H1 (cell line): ENCODE measurements at regions not wholly inside any gene's neighbourhood (a gene's known extent, or its start where the extent isn't known, plus 50 kb on each side); places are given as distances from the start of the nearest gene placed in this dataset.

Experiments used
- CTCF ChIA-PET: fragments of 300-600 bp; sonication (Branson Sonifier 250); formaldehyde crosslinking; loops from one replicate; lab custom pipeline; 2021; ENCODE audit not compliant: partially characterized antibody; lab: Charles Lee
- POLR2A ChIA-PET: fragments of 300-600 bp; sonication (Branson Sonifier 250); formaldehyde crosslinking; loops from one replicate; lab custom pipeline; 2021; ENCODE audit warnings: inconsistent platforms; ENCODE audit not compliant: partially characterized antibody; lab: Charles Lee
- DNase-seq, 2 experiments: peaks; one replicate each; pipeline versions ENCODE4 v3.0.0 to v3.0.0-alpha.2; 2010 to 2022; ENCODE audit warnings: low spot score in 2 of 2, low read depth in 1 of 2, mixed read lengths in 1 of 2
- FAIRE-seq: peaks from 2 replicates; lab custom pipeline; 2011; peaks lifted over from hg19 to GRCh38; lab: Jason Lieb, UNC
- H2AFZ ChIP-seq: 2 replicates; pipeline ENCODE4 v1.8.1; 2012; ENCODE audit warnings: low read length, inconsistent platforms
- H2AK5ac ChIP-seq: 2 replicates; pipeline ENCODE4 v1.6.1; 2013; ENCODE audit warnings: low read depth, low read length
- H2BK120ac ChIP-seq: replicated peaks from 2 replicates; pipeline ENCODE3; 2013; ENCODE audit warnings: low read depth, low read length, inconsistent platforms
- H2BK12ac ChIP-seq: 2 replicates; pipeline ENCODE4 v1.6.1; 2013; ENCODE audit warnings: low read depth, low read length
- H2BK15ac ChIP-seq: 2 replicates; pipeline ENCODE4 v1.6.1; 2013; ENCODE audit warnings: low read length
- H2BK20ac ChIP-seq: 2 replicates; pipeline ENCODE4 v1.6.1; 2013; ENCODE audit warnings: low read length
- H2BK5ac ChIP-seq: 2 replicates; pipeline ENCODE4 v1.6.1; 2013; ENCODE audit warnings: low read depth, low read length
- H3K14ac ChIP-seq: 2 replicates; pipeline ENCODE4 v1.6.1; 2013; ENCODE audit warnings: inconsistent platforms; ENCODE audit not compliant: insufficient read length
- H3K18ac ChIP-seq: 2 replicates; pipeline ENCODE4 v1.6.1; 2013; ENCODE audit warnings: low read length; ENCODE audit errors: extremely low read depth
- H3K23ac ChIP-seq: 2 replicates; pipeline ENCODE4 v1.6.1; 2013; ENCODE audit warnings: inconsistent platforms; ENCODE audit not compliant: insufficient read length
- H3K23me2 ChIP-seq: 2 replicates; pipeline ENCODE4 v1.6.1; 2013; ENCODE audit warnings: low read depth, low read length
- H3K27ac ChIP-seq: 2 replicates; pipeline ENCODE4 v1.6.1; 2011; ENCODE audit warnings: low read depth, low read length, inconsistent platforms
- H3K27me3 ChIP-seq, 4 experiments: replicated peaks in 1 of 4; 1 replicate in 1 of 4; 2 replicates in 3 of 4; pipeline versions ENCODE4 v1.6.1 to v1.8.1; 2011 to 2013; ENCODE audit warnings: low read length in 3 of 4, mild to moderate bottlenecking in 3 of 4, inconsistent platforms in 2 of 4, mixed read lengths in 2 of 4, moderate library complexity in 1 of 4; ENCODE audit not compliant: control insufficient read depth in 3 of 4, insufficient read depth in 3 of 4; ENCODE audit errors: extremely low read depth in 1 of 4
- H3K36me3 ChIP-seq, 4 experiments: 2 replicates each; pipeline versions ENCODE4 v1.6.1 to v1.8.1; 2011 to 2013; ENCODE audit warnings: mild to moderate bottlenecking in 4 of 4, low read length in 3 of 4, moderate library complexity in 2 of 4, control low read depth in 1 of 4, inconsistent platforms in 1 of 4; ENCODE audit not compliant: insufficient read depth in 4 of 4, control insufficient read depth in 2 of 4
- H3K4ac ChIP-seq: replicated peaks from 2 replicates; pipeline ENCODE3; 2013; ENCODE audit warnings: low read length, low read depth, mixed read lengths, inconsistent platforms; ENCODE audit not compliant: insufficient read length
- H3K4me1 ChIP-seq, 4 experiments: replicated peaks in 1 of 4; 1 replicate in 1 of 4; 2 replicates in 3 of 4; pipeline versions ENCODE4 v1.6.1 to v1.8.1; 2011 to 2013; ENCODE audit warnings: low read length in 3 of 4, inconsistent platforms in 2 of 4, mixed read lengths in 1 of 4; ENCODE audit not compliant: insufficient read depth in 4 of 4, control insufficient read depth in 3 of 4
- H3K4me2 ChIP-seq, 2 experiments: 2 replicates each; pipeline versions ENCODE4 v1.6.1 to v1.8.1; 2011 to 2013; ENCODE audit warnings: low read depth in 2 of 2, low read length in 2 of 2, control low read depth in 1 of 2, inconsistent platforms in 1 of 2, mild to moderate bottlenecking in 1 of 2; ENCODE audit not compliant: insufficient read depth in 1 of 2
- H3K4me3 ChIP-seq, 4 experiments: fragments of 200-600, 300-600 bp in 1 of 4; sonication (generic), shearing (Covaris generic), sonication (Bioruptor Twin) in 1 of 4; 2 replicates each; pipeline versions ENCODE4 v1.5.1 to v1.8.1; 2011 to 2016; ENCODE audit warnings: low read length in 4 of 4, low read depth in 3 of 4, control low read depth in 2 of 4, inconsistent platforms in 2 of 4, mild to moderate bottlenecking in 2 of 4, mixed read lengths in 1 of 4, moderate library complexity in 1 of 4; ENCODE audit not compliant: insufficient read depth in 2 of 4; ENCODE audit errors: extremely low read depth in 1 of 4
- H3K56ac ChIP-seq: replicated peaks from 2 replicates; pipeline ENCODE3; 2013; ENCODE audit warnings: low read depth, mild to moderate bottlenecking, mixed read lengths, low read length, inconsistent platforms; ENCODE audit not compliant: insufficient read length
- H3K79me1 ChIP-seq: 2 replicates; pipeline ENCODE4 v1.6.1; 2013; ENCODE audit warnings: low read depth, low read length, control low read depth
- H3K79me2 ChIP-seq, 2 experiments: 2 replicates each; pipeline versions ENCODE4 v1.6.1 to v1.8.1; 2012 to 2013; ENCODE audit warnings: low read length in 2 of 2, mild to moderate bottlenecking in 2 of 2, inconsistent platforms in 1 of 2; ENCODE audit not compliant: insufficient read depth in 2 of 2, control insufficient read depth in 1 of 2
- H3K9ac ChIP-seq, 4 experiments: replicated peaks in 1 of 4; 1 replicate in 1 of 4; 2 replicates in 3 of 4; pipeline versions ENCODE4 v1.6.1 to v1.8.1; 2011 to 2013; ENCODE audit warnings: low read depth in 3 of 4, low read length in 3 of 4, control low read depth in 2 of 4, mild to moderate bottlenecking in 2 of 4, moderate library complexity in 2 of 4, inconsistent platforms in 1 of 4; ENCODE audit errors: extremely low read depth in 1 of 4
- H3K9me3 ChIP-seq, 2 experiments: 2 replicates each; pipeline versions ENCODE4 v1.6.1 to v1.8.1; 2012 to 2013; ENCODE audit warnings: mild to moderate bottlenecking in 2 of 2, moderate library complexity in 2 of 2, control low read depth in 1 of 2, inconsistent platforms in 1 of 2, low read depth in 1 of 2, low read length in 1 of 2, mixed read lengths in 1 of 2; ENCODE audit not compliant: insufficient read depth in 2 of 2
- H4K20me1 ChIP-seq, 2 experiments: replicated peaks in 1 of 2; 2 replicates each; pipeline versions ENCODE3 to v1.8.1; 2011 to 2013; ENCODE audit warnings: inconsistent platforms in 2 of 2, low read length in 2 of 2, mild to moderate bottlenecking in 1 of 2; ENCODE audit not compliant: insufficient read depth in 2 of 2, control insufficient read depth in 1 of 2
- H4K5ac ChIP-seq: 2 replicates; pipeline ENCODE4 v1.6.1; 2013; ENCODE audit warnings: low read length, low read depth, mixed read lengths, inconsistent platforms; ENCODE audit not compliant: insufficient read length
- H4K8ac ChIP-seq: 2 replicates; pipeline ENCODE4 v1.8.0; 2013; ENCODE audit warnings: mild to moderate bottlenecking, moderate library complexity, low read length, inconsistent platforms; ENCODE audit not compliant: insufficient read depth; ENCODE audit errors: extremely low read depth
- H4K91ac ChIP-seq: replicated peaks from 2 replicates; pipeline ENCODE3; 2013; ENCODE audit warnings: low read length, mixed read lengths, inconsistent platforms; ENCODE audit not compliant: insufficient read length
- CEBPB ChIP-seq: IDR thresholded peaks from 2 replicates; pipeline ENCODE4 v1.6.1; 2012; ENCODE audit warnings: low read depth, low read length
- CHD2 ChIP-seq: IDR thresholded peaks from 2 replicates; pipeline ENCODE4 v1.6.1; 2012; ENCODE audit warnings: low read length, improper control_type of control experiment
- EGR1 ChIP-seq: IDR thresholded peaks from 2 replicates; pipeline ENCODE4 v1.6.1; 2011; ENCODE audit warnings: low read depth, low read length, borderline replicate concordance
- JUND ChIP-seq: IDR thresholded peaks from 2 replicates; pipeline ENCODE4 v1.6.1; 2011; ENCODE audit warnings: mild to moderate bottlenecking, improper control_type of control experiment, low read length
- PHF8 ChIP-seq: fragments of 200-600 bp; sonication (generic); conservative IDR thresholded peaks from 2 replicates; pipeline ENCODE4 v1.7.1; 2012; ENCODE audit warnings: low read depth, mild to moderate bottlenecking, inconsistent platforms, low read length, moderate library complexity
- POLR2A ChIP-seq, 2 experiments: IDR thresholded peaks; 1 replicate in 1 of 2; 2 replicates in 1 of 2; pipeline ENCODE4 v1.6.1; 2011; ENCODE audit warnings: low read depth in 2 of 2, low read length in 2 of 2, mild to moderate bottlenecking in 2 of 2; ENCODE audit errors: control extremely low read depth in 1 of 2
- SIX5 ChIP-seq: IDR thresholded peaks from 2 replicates; pipeline ENCODE4 v1.6.1; 2011; ENCODE audit warnings: mild to moderate bottlenecking, low read depth, low read length
- SP4 ChIP-seq: IDR thresholded peaks from 2 replicates; pipeline ENCODE4 v1.6.1; 2012; ENCODE audit warnings: low read length, inconsistent platforms
- SRF ChIP-seq: IDR thresholded peaks from 2 replicates; pipeline ENCODE4 v1.6.1; 2011; ENCODE audit warnings: mild to moderate bottlenecking, low read depth, low read length, moderate library complexity
- TCF12 ChIP-seq: IDR thresholded peaks from 2 replicates; pipeline ENCODE4 v1.6.1; 2011; ENCODE audit warnings: low read depth, mild to moderate bottlenecking, low read length
- TEAD4 ChIP-seq: IDR thresholded peaks from 2 replicates; pipeline ENCODE4 v1.6.1; 2012; ENCODE audit warnings: low read depth, low read length, inconsistent platforms, mixed read lengths
- ZNF274 ChIP-seq: IDR thresholded peaks from 2 replicates; pipeline ENCODE4 v1.7.0; 2012; ENCODE audit warnings: low read length, borderline replicate concordance; ENCODE audit errors: extremely low read depth
- WGBS, 2 experiments: shearing (Covaris generic) in 1 of 2; methylation state at CpG; one replicate each; pipeline versions ENCODE4 v1.1.6 to v1.1.7; 2013 to 2015; ENCODE audit warnings: low lambda C conversion rate in 2 of 2, mixed read lengths in 2 of 2, inconsistent platforms in 1 of 2, low coverage in 1 of 2, missing lambda C conversion rate in 1 of 2; ENCODE audit not compliant: insufficient replicate concordance in 2 of 2, insufficient coverage in 1 of 2, insufficient read length in 1 of 2; ENCODE audit errors: extremely low coverage in 1 of 2, missing lambda C conversion rate in 1 of 2; 5-methylcytosine and 5-hydroxymethylcytosine counted together
- TF ChIP-seq, protein P1 (sequence below): IDR thresholded peaks from 2 replicates; pipeline ENCODE4 v1.6.1; 2012; ENCODE audit warnings: inconsistent platforms

DNA sequence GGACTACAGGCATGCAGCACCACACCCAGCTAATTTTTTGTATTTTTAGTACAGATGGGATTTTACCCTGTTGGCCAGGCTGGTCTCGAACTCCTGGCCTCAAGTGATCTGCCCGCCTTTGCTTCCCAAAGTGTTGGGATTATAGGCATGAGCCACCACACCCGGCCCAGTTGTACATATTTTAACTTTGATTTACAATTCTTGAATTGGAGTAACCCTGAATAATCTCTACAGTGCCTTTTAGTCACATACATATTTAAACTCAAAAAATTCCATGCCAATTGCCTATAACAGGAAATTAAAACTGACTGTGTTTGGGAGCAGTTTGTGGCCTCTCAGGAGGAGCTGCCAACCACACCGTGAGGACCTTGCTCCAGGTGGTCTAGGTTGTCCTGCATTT, 199.8 kb upstream of the PDE10A start:
- no peak for DNase-seq
- no peak overlapping the region for H2BK12ac ChIP-seq
- FAIRE-seq: no peak
- TF ChIP-seq SP4 (no peak), EGR1 (no peak), TCF12 (no peak), SIX5 (no peak), JUND (no peak), POLR2A (IDR thresholded peaks at IDR 0.05; ENCODE audit: control extremely low read depth in 1 of 2, low read depth in 2 of 2, low read length in 2 of 2) (no peak), CHD2 (no peak), SRF (no peak), PHF8 (no peak), ZNF274 (no peak), TEAD4 (no peak), CEBPB (no peak)
- TF ChIP-seq, protein P1, sequence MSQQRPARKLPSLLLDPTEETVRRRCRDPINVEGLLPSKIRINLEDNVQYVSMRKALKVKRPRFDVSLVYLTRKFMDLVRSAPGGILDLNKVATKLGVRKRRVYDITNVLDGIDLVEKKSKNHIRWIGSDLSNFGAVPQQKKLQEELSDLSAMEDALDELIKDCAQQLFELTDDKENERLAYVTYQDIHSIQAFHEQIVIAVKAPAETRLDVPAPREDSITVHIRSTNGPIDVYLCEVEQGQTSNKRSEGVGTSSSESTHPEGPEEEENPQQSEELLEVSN: no peak

More for the DNA sequence above, 199.8 kb upstream of the PDE10A start:
- no peak overlapping the region for H2AK5ac ChIP-seq
- no peaks in the 10 kb centered on the region for H3K79me2 ChIP-seq
- H2BK15ac ChIP-seq: no peak overlapping the region
- H3K4me2 ChIP-seq: no peak overlapping the region
- no peak overlapping the region for H2AFZ ChIP-seq
- no peak overlapping the region for H3K9ac ChIP-seq
- no peak overlapping the region for H3K27ac ChIP-seq
- H3K18ac ChIP-seq: no peak overlapping the region
- CTCF ChIA-PET: no interaction called here
- H3K79me1 ChIP-seq: no peaks in the 10 kb centered on the region
- H3K9me3 ChIP-seq: no peaks in the 10 kb centered on the region
- no peak overlapping the region for H4K91ac ChIP-seq
- H4K20me1 ChIP-seq: peaks cover 0 to 2% of the 10 kb centered on the region in 2 experiments
- H4K5ac ChIP-seq: no peak overlapping the region
- POLR2A ChIA-PET: no interaction called here
- H3K14ac ChIP-seq: no peak overlapping the region
- no peaks in the 10 kb centered on the region for H3K27me3 ChIP-seq
- no peak overlapping the region for H3K23ac ChIP-seq
- H4K8ac ChIP-seq: no peak overlapping the region
- H2BK20ac ChIP-seq: no peak overlapping the region
- H3K36me3 ChIP-seq: no peaks in the 10 kb centered on the region
- 0 out of 7 replicates have a peak, but pooled peaks cover 0 to 2% (median 0%) of the 10 kb centered on the region in 4 experiments for H3K4me1 ChIP-seq
- H3K23me2 ChIP-seq: no peaks in the 10 kb centered on the region
- H3K4me3 ChIP-seq: no peak overlapping the region
- no peak overlapping the region for H3K4ac ChIP-seq
- 91% methylated on average over 4 of the region's 4 CpGs; no CpG with 5 or more reads in 1 of the 2 experiments for WGBS, 2 experiments
- H3K56ac ChIP-seq: no peak overlapping the region
- no peak overlapping the region for H2BK120ac ChIP-seq
- no peak overlapping the region for H2BK5ac ChIP-seq
